ENCODE measurements at regions not wholly inside any gene's neighbourhood (a gene's known extent, or its start where the extent isn't known, plus 50 kb on each side); places are given as distances from the start of the nearest gene placed in this dataset.

- no peak overlapping the region for H3K27ac Mint-ChIP-seq (ENCODE audit: unreplicated experiment)
- H3K9me3 Mint-ChIP-seq (ENCODE audit: low read depth): no peaks in the 10 kb centered on the region
- no peaks in the 10 kb centered on the region for H3K4me1 Mint-ChIP-seq (ENCODE audit: low read depth)
- no peaks in the 10 kb centered on the region for H3K27me3 Mint-ChIP-seq (ENCODE audit: low read depth)
- TF ChIP-seq CTCF (IDR thresholded peaks at IDR 0.05): no peak
- no peak overlapping the region for H3K4me3 Mint-ChIP-seq (ENCODE audit: unreplicated experiment)
- no peak for DNase-seq (ENCODE audit: low spot score)
- H3K36me3 Mint-ChIP-seq (ENCODE audit: low read depth): no peaks in the 10 kb centered on the region
Measured at GRCh38 chr18:23336101-23336500, 117.0 kb upstream of the RIOK3 start.

- H3K27me3 Mint-ChIP-seq (ENCODE audit: low read depth): no peaks in the 10 kb centered on the region
- TF ChIP-seq CTCF (IDR thresholded peaks at IDR 0.05): peak; percentile 18
- no peak for DNase-seq (ENCODE audit: low spot score)
- no peak overlapping the region for H3K27ac Mint-ChIP-seq (ENCODE audit: unreplicated experiment)
- peaks cover 5% of the 10 kb centered on the region for H3K4me1 Mint-ChIP-seq (ENCODE audit: low read depth)
- peaks cover 2% of the 10 kb centered on the region for H3K36me3 Mint-ChIP-seq (ENCODE audit: low read depth)
- no peaks in the 10 kb centered on the region for H3K9me3 Mint-ChIP-seq (ENCODE audit: low read depth)
- H3K4me3 Mint-ChIP-seq (ENCODE audit: unreplicated experiment): no peak overlapping the region
Measured at GRCh38 chr18:23337599-23338444, 115.3 kb upstream of the RIOK3 start.

GRCh38 chr18:23340661-23341060 lies 112.4 kb upstream of the RIOK3 start:
- Mint-ChIP-seq H3K27ac (ENCODE audit: unreplicated experiment) (no peak overlapping the region), H3K9me3 (ENCODE audit: low read depth) (no peaks in the 10 kb centered on the region), H3K4me3 (ENCODE audit: unreplicated experiment) (no peak overlapping the region), H3K4me1 (ENCODE audit: low read depth) (peaks cover 5% of the 10 kb centered on the region), H3K27me3 (ENCODE audit: low read depth) (no peaks in the 10 kb centered on the region), H3K36me3 (ENCODE audit: low read depth) (peaks cover 2% of the 10 kb centered on the region)
- no peak for TF ChIP-seq CTCF (IDR thresholded peaks at IDR 0.05)
- no peak for DNase-seq (ENCODE audit: low spot score)

GRCh38 chr18:23341383-23341782 lies 111.7 kb upstream of the RIOK3 start:
- Mint-ChIP-seq H3K4me3 (ENCODE audit: unreplicated experiment) (no peak overlapping the region), H3K27ac (ENCODE audit: unreplicated experiment) (no peak overlapping the region)
- DNase-seq (ENCODE audit: low spot score): no peak

GRCh38 chr18:23341983-23342382 lies 111.1 kb upstream of the RIOK3 start:
- H3K36me3 Mint-ChIP-seq (ENCODE audit: low read depth): peaks cover 2% of the 10 kb centered on the region
- H3K27me3 Mint-ChIP-seq (ENCODE audit: low read depth): no peaks in the 10 kb centered on the region
- TF ChIP-seq CTCF (IDR thresholded peaks at IDR 0.05): no peak
- H3K27ac Mint-ChIP-seq (ENCODE audit: unreplicated experiment): no peak overlapping the region
- no peak for DNase-seq (ENCODE audit: low spot score)
- peaks cover 5% of the 10 kb centered on the region for H3K4me1 Mint-ChIP-seq (ENCODE audit: low read depth)
- no peak overlapping the region for H3K4me3 Mint-ChIP-seq (ENCODE audit: unreplicated experiment)
- H3K9me3 Mint-ChIP-seq (ENCODE audit: low read depth): no peaks in the 10 kb centered on the region

More at GRCh38 chr18:23341383-23341782, 111.7 kb upstream of the RIOK3 start:
- H3K4me1 Mint-ChIP-seq (ENCODE audit: low read depth): peaks cover 5% of the 10 kb centered on the region
- H3K9me3 Mint-ChIP-seq (ENCODE audit: low read depth): no peaks in the 10 kb centered on the region
- no peaks in the 10 kb centered on the region for H3K27me3 Mint-ChIP-seq (ENCODE audit: low read depth)
- no peak for TF ChIP-seq CTCF (IDR thresholded peaks at IDR 0.05)
- H3K36me3 Mint-ChIP-seq (ENCODE audit: low read depth): peaks cover 2% of the 10 kb centered on the region

Data from chondrocyte (in vitro differentiated cells).